HCEC 1CT (cell line): ENCODE measurements at regions not wholly inside any gene's neighbourhood (a gene's known extent, or its start where the extent isn't known, plus 50 kb on each side); places are given as distances from the start of the nearest gene placed in this dataset.

Experiments
- DNase-seq: peaks from one replicate; pipeline ENCODE4 v3.0.0-alpha.2; 2017

- DNase-seq = no peak
Measured at GRCh38 chr4:128600410-128600809, 209.1 kb upstream of the JADE1 start.

DNA sequence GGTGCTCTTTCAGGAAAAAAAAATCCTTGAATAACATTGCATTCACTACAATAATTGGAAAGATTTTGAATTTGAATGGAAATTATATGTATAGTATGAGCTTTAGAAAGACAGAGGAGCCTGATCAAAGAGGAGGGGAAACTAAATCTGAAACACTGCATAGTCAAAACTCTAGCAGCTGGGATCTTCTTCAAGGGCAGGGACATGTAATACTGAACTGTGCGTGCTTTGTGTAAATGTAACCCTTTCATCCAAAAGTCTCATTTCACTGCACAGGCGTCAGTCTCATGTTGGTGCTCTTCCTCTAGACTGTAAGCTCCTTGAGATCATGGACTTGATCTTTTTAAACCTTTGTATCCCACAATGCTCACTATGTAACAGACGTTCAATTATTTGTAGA, 212.0 kb upstream of the JADE1 start:
- DNase-seq = no peak

DNA sequence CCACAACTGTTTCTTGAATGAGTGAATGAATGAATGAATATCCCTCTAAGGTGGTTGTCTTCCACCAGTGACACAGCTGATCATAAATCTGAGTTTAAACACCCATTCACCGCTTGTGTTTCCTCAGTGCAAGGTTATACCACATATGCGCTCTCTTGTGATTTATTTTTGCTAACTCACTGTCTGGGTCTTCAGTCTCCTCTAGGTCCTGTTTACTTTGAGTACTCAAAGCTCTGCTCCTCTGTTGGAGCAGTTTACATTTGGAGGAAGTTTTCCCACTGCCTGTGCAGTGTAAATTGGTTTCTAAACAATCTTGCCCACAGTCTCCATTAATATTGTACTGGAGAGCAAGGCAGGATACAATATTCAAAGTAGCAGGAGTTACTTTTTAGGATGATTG, 212.6 kb upstream of the JADE1 start:
- DNase-seq = no peak

GRCh38 chr4:128596115-128596514, 213.4 kb upstream of the JADE1 start:
- DNase-seq = no peak

GRCh38 chr4:128591482-128591881, 218.0 kb upstream of the JADE1 start:
- no peak for DNase-seq

DNA sequence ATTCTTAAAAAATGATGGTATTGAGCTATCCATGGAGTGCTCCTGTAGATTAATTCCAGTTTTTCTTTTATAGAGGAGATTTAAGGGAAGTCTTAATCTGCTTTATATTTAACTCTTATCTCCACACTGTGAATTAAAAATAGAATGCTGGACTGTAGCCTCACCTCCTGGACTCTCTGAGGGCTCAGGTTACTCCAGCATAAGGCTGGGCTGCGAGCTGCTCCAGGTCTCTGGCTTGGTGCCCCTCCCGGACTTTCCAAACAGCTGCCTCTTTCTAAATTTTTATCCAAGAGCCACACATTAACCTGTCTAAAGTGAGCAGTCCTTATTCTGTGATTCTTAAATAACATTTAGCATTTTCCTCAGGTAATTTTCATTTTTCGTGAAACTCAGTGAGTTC, 218.7 kb upstream of the JADE1 start:
- no peak for DNase-seq

DNA sequence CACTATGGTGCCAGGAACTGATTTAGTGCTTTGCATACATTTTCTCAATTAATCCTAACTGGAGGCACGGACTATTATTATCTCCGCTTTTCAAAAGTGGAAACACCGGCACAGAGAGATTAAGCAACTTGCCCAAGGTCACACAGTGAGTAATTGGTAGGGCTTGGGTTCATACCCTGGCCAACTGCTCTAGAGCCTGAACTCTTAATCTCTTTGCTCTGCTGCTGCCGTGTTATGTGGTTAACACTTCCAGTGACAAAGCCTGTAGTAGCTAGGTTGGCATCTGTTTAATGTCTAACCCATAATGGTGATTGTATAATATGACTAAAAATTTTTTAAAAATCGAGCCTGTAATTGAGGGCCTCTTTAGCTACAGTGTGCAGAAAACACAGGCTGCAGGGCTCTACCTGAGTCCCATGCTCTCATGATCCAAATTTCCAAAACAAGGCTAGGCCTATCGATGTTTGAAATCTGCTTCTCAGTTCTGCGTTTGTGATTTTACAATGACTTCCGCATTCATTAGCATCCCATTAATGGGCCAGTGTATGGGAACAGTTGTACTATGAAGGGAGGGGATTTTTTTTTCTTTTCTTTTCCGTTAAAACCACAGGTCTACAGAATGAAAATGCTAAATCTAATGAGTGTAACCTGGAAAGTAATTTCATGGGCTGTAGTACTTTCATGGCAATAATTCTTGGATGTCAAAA, 219.3 kb upstream of the JADE1 start:
- DNase-seq = no peak

GRCh38 chr4:128589384-128589965, 220.0 kb upstream of the JADE1 start:
- no peak for DNase-seq

- DNase-seq = no peak
Measured at GRCh38 chr4:128587382-128587781, 222.1 kb upstream of the JADE1 start.

- no peak for DNase-seq
Measured at GRCh38 chr4:128583753-128584712, 225.5 kb upstream of the JADE1 start.

DNA sequence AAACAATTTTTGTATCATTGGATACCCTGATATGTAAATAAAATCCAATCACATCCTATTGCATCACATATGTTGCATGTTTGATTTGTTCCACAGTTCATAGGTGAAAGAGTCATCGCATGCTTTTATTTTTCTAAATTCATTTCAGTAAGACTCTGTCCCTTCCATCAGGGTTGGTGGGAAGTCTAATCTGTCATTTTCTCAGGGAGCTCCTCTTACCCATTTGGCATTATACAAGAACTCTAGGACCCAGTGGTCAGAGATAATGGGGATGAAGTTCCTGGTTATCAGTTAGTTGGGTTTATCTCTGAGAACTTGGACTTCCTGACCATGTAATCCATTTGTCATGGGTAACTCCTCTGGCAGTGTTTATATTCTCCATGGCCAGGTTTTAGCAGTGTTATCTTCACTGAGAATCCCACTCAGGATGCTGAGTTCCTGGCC, 227.1 kb upstream of the JADE1 start:
- DNase-seq = no peak

DNA sequence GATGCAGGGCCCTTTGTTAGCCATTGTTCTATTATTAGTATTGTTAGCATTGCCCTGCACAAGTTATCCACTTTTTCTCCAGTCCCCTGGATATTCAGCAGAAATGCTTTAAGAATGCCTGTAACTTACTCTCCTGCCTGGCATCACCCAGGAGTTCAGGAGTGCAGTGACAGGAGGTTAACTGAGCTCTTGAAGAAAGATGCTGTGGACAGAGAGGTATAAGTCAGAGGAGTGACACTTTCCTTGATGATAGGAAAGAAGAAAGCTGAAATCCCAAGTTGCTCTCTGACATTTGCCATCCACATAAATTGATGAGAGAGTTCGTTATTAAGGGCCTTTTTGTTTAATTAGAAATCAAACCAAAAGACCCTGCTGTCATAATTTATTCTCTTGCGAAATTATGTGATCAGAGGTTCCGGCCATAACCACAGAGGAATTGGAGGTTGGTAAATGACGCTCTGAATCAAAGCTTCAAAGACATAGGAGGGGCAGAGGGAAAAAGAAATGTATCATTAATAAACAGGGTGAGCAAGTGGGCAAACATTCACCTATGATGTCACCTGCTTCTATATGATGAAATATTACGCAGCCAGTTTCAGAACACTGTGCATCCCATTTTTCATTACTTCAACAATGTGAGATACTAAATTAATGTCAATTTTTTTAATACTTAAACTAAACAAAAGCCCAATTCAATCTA, 230.2 kb upstream of the JADE1 start:
- DNase-seq = no peak

- peak; percentile 36 for DNase-seq
Measured at GRCh38 chr4:128574706-128575105, 234.8 kb upstream of the JADE1 start.

- DNase-seq = peak; percentile 73
Measured at GRCh38 chr4:128573781-128574508, 235.6 kb upstream of the JADE1 start.

- no peak for DNase-seq
Measured at GRCh38 chr4:128572778-128573241, 236.7 kb upstream of the JADE1 start.

DNA sequence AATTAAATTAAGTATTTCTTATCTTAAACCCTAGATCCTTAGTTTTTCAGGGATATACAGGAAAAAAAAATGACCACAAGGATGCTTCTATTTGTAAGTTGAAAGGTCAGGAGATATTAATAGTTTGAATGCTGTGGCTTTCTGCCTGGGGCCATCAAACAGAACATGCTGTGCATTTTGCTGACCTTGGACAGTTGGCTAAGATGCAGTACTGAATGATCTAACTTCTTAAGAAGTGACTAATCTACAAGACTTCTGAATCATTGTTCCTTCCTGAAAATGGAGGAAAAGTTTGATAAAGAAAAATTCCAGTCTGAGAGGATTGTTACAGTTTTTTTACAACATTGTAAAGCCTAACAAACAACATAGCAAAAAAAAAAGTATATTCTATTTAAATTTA, 237.8 kb upstream of the JADE1 start:
- peak; percentile 84 for DNase-seq

DNA sequence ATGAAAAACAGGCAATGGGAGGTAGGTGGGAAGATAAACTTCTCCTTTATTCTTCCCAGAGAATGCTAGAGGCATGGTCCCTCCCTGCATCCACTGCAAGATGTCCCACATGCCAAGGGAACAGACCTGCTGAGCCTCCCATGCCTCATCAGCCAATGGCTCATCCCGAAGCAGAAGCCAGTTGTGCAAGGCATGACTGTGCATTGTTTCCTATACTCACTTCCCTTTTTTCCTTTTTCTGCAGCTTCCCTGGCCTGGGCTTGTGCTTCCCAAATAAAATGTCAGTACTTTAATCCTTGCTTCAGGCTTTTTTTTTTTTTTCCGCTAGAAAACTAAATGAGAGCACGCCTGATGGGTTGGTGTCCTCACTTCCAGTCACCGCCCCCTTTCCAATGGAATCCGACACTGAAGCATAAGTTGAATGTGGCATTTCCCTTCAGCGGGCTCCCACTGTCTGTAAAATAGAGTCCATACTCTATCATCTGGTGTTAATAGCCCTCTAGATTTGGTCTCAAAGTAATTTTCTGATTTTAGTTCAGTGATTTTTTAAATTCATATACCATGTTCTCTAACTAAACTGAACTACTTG, 239.0 kb upstream of the JADE1 start:
- peak; percentile 74 for DNase-seq

- DNase-seq = no peak
Measured at GRCh38 chr4:128566693-128567092, 242.8 kb upstream of the JADE1 start.

DNA sequence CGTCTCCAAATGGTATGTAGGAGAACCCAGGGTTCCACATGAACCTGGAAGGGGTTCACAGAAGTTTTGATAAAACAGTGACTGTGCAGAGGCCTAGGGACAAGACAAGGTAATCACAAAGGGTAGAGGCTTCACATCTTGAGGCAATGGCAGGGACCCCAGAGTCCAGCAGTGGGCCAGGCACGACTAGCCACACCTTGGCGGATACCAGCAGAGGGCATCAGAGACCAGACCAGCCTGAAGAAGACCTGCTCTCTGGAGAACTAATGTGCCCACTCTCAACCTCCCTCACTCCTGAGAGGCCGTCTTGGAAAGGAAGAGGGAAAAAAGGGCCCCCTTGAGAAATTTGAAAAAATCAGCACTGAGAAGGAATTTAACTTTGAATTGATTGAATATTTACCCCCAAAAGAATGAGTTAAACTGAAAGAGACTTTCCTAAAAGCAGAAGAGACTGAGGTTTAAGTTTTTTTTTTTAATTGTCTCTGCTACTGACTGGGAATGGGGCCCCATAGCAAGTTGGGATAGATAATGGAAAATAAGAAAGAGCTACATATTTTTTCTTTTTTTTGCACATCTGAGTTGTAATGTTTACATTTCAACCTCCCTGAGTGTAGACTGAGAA, 243.8 kb upstream of the JADE1 start:
- DNase-seq = no peak

DNA sequence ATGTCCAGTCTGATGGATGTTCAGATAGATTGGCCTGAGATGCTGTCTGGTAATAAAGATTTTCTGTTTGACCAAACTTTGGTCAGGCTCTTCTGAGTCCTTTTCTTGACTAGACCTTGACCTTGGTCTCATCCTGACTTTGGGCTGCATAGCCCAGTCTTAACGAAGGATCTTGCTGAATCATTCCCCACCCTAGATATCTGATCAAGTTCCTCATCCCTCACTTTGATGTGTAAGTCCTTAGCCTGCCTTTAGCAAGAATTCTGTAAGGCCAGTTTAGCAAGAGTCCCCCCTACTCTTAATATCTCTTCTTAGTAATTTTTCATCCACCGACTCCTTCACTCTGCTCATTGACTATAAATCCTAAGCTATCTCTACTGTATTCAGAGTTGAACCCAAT, 244.4 kb upstream of the JADE1 start:
- DNase-seq = no peak

DNA sequence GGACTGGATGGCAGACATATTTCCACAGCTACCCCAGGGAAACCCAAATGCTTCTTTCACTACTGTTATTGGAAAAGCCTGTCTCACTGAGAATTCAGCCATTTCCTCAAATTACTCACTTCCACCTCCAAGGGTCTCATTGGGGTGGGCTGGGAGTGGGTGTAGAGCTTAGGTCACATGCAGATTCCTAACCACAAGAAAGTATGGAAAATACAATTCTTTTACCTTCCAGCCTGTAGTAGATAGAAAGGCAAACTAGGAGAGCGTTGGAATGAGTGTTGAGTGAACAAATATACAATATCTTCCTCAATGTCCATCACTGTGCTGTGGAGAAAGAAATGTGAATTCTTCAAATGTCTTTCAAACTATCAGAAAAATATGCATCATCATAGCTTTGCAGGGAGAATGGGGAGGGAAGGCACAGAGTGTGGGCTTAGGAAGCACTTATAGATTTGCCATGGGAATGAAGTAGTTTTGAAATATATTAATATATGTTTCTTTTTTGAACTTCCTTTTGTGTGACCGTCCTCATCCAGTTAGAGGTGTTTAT, 245.3 kb upstream of the JADE1 start:
- DNase-seq = no peak
